H9 (cell line): ENCODE measurements at regions not wholly inside any gene's neighbourhood (a gene's known extent, or its start where the extent isn't known, plus 50 kb on each side); places are given as distances from the start of the nearest gene placed in this dataset.

Experiments used
- DNase-seq: peaks from one replicate; pipeline ENCODE4 v3.0.0-alpha.2; 2017
- H2AFZ ChIP-seq: one replicate; pipeline ENCODE4 v1.6.1; 2013; ENCODE audit warnings: mild to moderate bottlenecking, low read length, control low read depth, moderate library complexity
- H2AK5ac ChIP-seq: 2 replicates; pipeline ENCODE4 v1.6.1; 2013; ENCODE audit warnings: low read length, control low read depth, mixed read lengths; ENCODE audit not compliant: insufficient read length
- H2BK120ac ChIP-seq: one replicate; pipeline ENCODE4 v1.6.1; 2013; ENCODE audit warnings: low read depth, mild to moderate bottlenecking, low read length, control low read depth, inconsistent platforms; ENCODE audit not compliant: poor library complexity, severe bottlenecking
- H2BK12ac ChIP-seq: 2 replicates; pipeline ENCODE4 v1.6.1; 2013; ENCODE audit warnings: low read length, control low read depth, mixed read lengths, low read depth; ENCODE audit not compliant: insufficient read length
- H2BK15ac ChIP-seq: 2 replicates; pipeline ENCODE4 v1.6.1; 2013; ENCODE audit warnings: low read depth, low read length, control low read depth
- H2BK20ac ChIP-seq: one replicate; pipeline ENCODE4 v1.6.1; 2013; ENCODE audit warnings: low read depth, mild to moderate bottlenecking, low read length, control low read depth, inconsistent platforms; ENCODE audit not compliant: poor library complexity, severe bottlenecking
- H2BK5ac ChIP-seq: 2 replicates; pipeline ENCODE4 v1.6.1; 2013; ENCODE audit warnings: low read length, control low read depth, mixed read lengths; ENCODE audit not compliant: insufficient read length
- H3K14ac ChIP-seq: 2 replicates; pipeline ENCODE4 v1.6.1; 2013; ENCODE audit warnings: low read length, control low read depth; ENCODE audit not compliant: insufficient read depth
- H3K18ac ChIP-seq: 2 replicates; pipeline ENCODE4 v1.6.1; 2013; ENCODE audit warnings: low read depth, mild to moderate bottlenecking, mixed read lengths, low read length, control low read depth; ENCODE audit not compliant: insufficient read length
- H3K23ac ChIP-seq: 2 replicates; pipeline ENCODE4 v1.6.1; 2013; ENCODE audit warnings: low read length, control low read depth, mixed read lengths, low read depth; ENCODE audit not compliant: insufficient read length
- H3K23me2 ChIP-seq: 2 replicates; pipeline ENCODE4 v1.6.1; 2013; ENCODE audit warnings: low read depth, mild to moderate bottlenecking, mixed read lengths, low read length, control low read depth; ENCODE audit not compliant: insufficient read length, poor library complexity, severe bottlenecking
- H3K27ac ChIP-seq: 2 replicates; pipeline ENCODE4 v1.5.1; 2013; ENCODE audit warnings: low read length, control low read depth, mixed read lengths, low read depth; ENCODE audit not compliant: insufficient read length
- H3K27me3 ChIP-seq: 2 replicates; pipeline ENCODE4 v1.6.1; 2013; ENCODE audit warnings: low read length, control low read depth, inconsistent platforms; ENCODE audit not compliant: insufficient read depth
- H3K4ac ChIP-seq: 2 replicates; pipeline ENCODE4 v1.6.1; 2013; ENCODE audit warnings: low read depth, mild to moderate bottlenecking, control low read depth, inconsistent platforms, low read length, moderate library complexity
- H3K4me1 ChIP-seq: 2 replicates; pipeline ENCODE4 v1.6.1; 2013; ENCODE audit warnings: low read length, control low read depth, inconsistent platforms; ENCODE audit not compliant: insufficient read depth
- H3K4me2 ChIP-seq: 2 replicates; pipeline ENCODE4 v1.6.1; 2013; ENCODE audit warnings: low read length, control low read depth, mixed read lengths; ENCODE audit not compliant: insufficient read length, insufficient read depth
- H3K56ac ChIP-seq: 2 replicates; pipeline ENCODE4 v1.6.1; 2013; ENCODE audit warnings: low read depth, mild to moderate bottlenecking, mixed read lengths, low read length, control low read depth; ENCODE audit not compliant: insufficient read length
- H3K79me1 ChIP-seq: 2 replicates; pipeline ENCODE4 v1.6.1; 2013; ENCODE audit warnings: low read depth, mild to moderate bottlenecking, moderate library complexity, low read length, control low read depth, inconsistent platforms; ENCODE audit not compliant: insufficient read depth, poor library complexity, severe bottlenecking
- H3K79me2 ChIP-seq: 2 replicates; pipeline ENCODE4 v1.6.1; 2013; ENCODE audit warnings: low read length, control low read depth, inconsistent platforms; ENCODE audit not compliant: insufficient read depth
- H3K9ac ChIP-seq: 2 replicates; pipeline ENCODE4 v1.6.1; 2013; ENCODE audit warnings: low read length, control low read depth, mixed read lengths; ENCODE audit not compliant: insufficient read length; ENCODE audit errors: extremely low read depth
- H3K9me3 ChIP-seq: one replicate; pipeline ENCODE4 v1.6.1; 2013; ENCODE audit warnings: low read depth, low read length, inconsistent platforms; ENCODE audit not compliant: control insufficient read depth
- H3T11ph ChIP-seq: one replicate; pipeline ENCODE4 v1.6.1; 2013; ENCODE audit warnings: mild to moderate bottlenecking, low read length, control low read depth, inconsistent platforms
- H4K20me1 ChIP-seq: one replicate; pipeline ENCODE4 v1.6.1; 2013; ENCODE audit not compliant: control insufficient read depth, insufficient read length, insufficient read depth
- H4K5ac ChIP-seq: 2 replicates; pipeline ENCODE4 v1.6.1; 2013; ENCODE audit warnings: low read depth, mild to moderate bottlenecking, mixed read lengths, low read length, control low read depth; ENCODE audit not compliant: insufficient read length
- H4K8ac ChIP-seq: replicated peaks from 2 replicates; pipeline ENCODE4 v1.6.1; 2013; ENCODE audit warnings: low read length, control low read depth, mixed read lengths, low read depth; ENCODE audit not compliant: insufficient read length
- H4K91ac ChIP-seq: 2 replicates; pipeline ENCODE4 v1.6.1; 2013; ENCODE audit warnings: low read depth, mild to moderate bottlenecking, moderate library complexity, mixed read lengths, low read length, control low read depth; ENCODE audit not compliant: insufficient read length
- H3K27ac Mint-ChIP-seq, 3 experiments: 2 replicates in 2 of 3; 3 replicates in 1 of 3; pipeline ENCODE4 v1.8.0; 2020 to 2021; ENCODE audit warnings: mixed read lengths in 3 of 3, mild to moderate bottlenecking in 1 of 3, moderate library complexity in 1 of 3
- H3K27me3 Mint-ChIP-seq: 2 replicates; pipeline ENCODE4 v1.8.0; 2021; ENCODE audit warnings: low read depth, mild to moderate bottlenecking, moderate library complexity, mixed read lengths
- H3K36me3 Mint-ChIP-seq, 3 experiments: 2 replicates in 2 of 3; 3 replicates in 1 of 3; pipeline ENCODE4 v1.8.0; 2020 to 2021; ENCODE audit warnings: low read depth in 3 of 3, mixed read lengths in 3 of 3; ENCODE audit not compliant: insufficient read depth in 1 of 3
- H3K4me1 Mint-ChIP-seq, 2 experiments: 2 replicates each; pipeline ENCODE4 v1.8.0; 2020; ENCODE audit warnings: mixed read lengths in 2 of 2
- H3K4me3 Mint-ChIP-seq, 2 experiments: 2 replicates in 1 of 2; 3 replicates in 1 of 2; pipeline ENCODE4 v1.8.0; 2020 to 2021; ENCODE audit warnings: mild to moderate bottlenecking in 2 of 2, mixed read lengths in 2 of 2, moderate library complexity in 1 of 2
- H3K9me3 Mint-ChIP-seq, 2 experiments: 2 replicates in 1 of 2; 3 replicates in 1 of 2; pipeline ENCODE4 v1.8.0; 2020; ENCODE audit warnings: mild to moderate bottlenecking in 2 of 2, mixed read lengths in 2 of 2, moderate library complexity in 1 of 2
- CTCF ChIP-seq: fragments of 200-600 bp; sonication (generic); conservative IDR thresholded peaks from 3 replicates; pipeline ENCODE4 v1.8.0; 2021; ENCODE audit warnings: antibody characterized with exemption, mild to moderate bottlenecking
- WGBS: extraction: QIAGEN DNeasy Blood & Tissue Kit; methylation state at CpG from one replicate; pipeline ENCODE4 v1.1.7; 2013; ENCODE audit warnings: missing lambda C conversion rate, low lambda C conversion rate, mixed read lengths; ENCODE audit not compliant: insufficient read length; ENCODE audit errors: extremely low coverage; 5-methylcytosine and 5-hydroxymethylcytosine counted together

GRCh38 chr3:178295292-178295912, 240.8 kb upstream of the KCNMB2 start:
- no CpG with 5 or more reads among the region's 2 CpGs for WGBS
- no peaks in the 10 kb centered on the region for H3K9me3 Mint-ChIP-seq
- no peak overlapping the region for H3K4ac ChIP-seq

More at GRCh38 chr3:178295292-178295912, 240.8 kb upstream of the KCNMB2 start:
- Histone ChIP-seq H4K91ac (no peak overlapping the region), H3K4me2 (no peak overlapping the region), H3K27ac (no peak overlapping the region), H2BK5ac (no peak overlapping the region), H3K27me3 (no peaks in the 10 kb centered on the region), H2AFZ (no peak overlapping the region), H2BK120ac (no peak overlapping the region), H3K14ac (no peak overlapping the region), H3K56ac (no peak overlapping the region), H3K79me1 (no peaks in the 10 kb centered on the region), H3K23ac (no peak overlapping the region), H3K23me2 (no peaks in the 10 kb centered on the region), H4K8ac (no peak overlapping the region), H3K9ac (no peak overlapping the region), H3T11ph (no peak overlapping the region), H3K9me3 (no peaks in the 10 kb centered on the region), H3K79me2 (no peaks in the 10 kb centered on the region), H2BK20ac (no peak overlapping the region), H2BK15ac (no peak overlapping the region), H2BK12ac (no peak overlapping the region), H4K5ac (no peak overlapping the region), H4K20me1 (no peaks in the 10 kb centered on the region), H3K4me1 (no peaks in the 10 kb centered on the region), H3K18ac (no peak overlapping the region), H2AK5ac (no peak overlapping the region)
- no peak overlapping the region for H3K4me3 Mint-ChIP-seq
- no peak for TF ChIP-seq CTCF
- no peak overlapping the region for H3K27ac Mint-ChIP-seq
- no peak for DNase-seq
- H3K4me1 Mint-ChIP-seq: peaks cover 3 to 6% of the 10 kb centered on the region in 2 experiments
- H3K27me3 Mint-ChIP-seq: no peaks in the 10 kb centered on the region
- no peaks in the 10 kb centered on the region for H3K36me3 Mint-ChIP-seq
